Heart left ventricle (tissue), 16 donors: ENCODE measurements at regions not wholly inside any gene's neighbourhood (a gene's known extent, or its start where the extent isn't known, plus 50 kb on each side); places are given as distances from the start of the nearest gene placed in this dataset.

Experiments used
- ATAC-seq, 4 donors: fragments of 200-7000 bp; cut with Tn5 transposase; one replicate each; pipeline ENCODE4 v1.9.1; 2020 to 2022; ENCODE audit warnings: moderate library complexity in 4 of 4, mild to moderate bottlenecking in 3 of 4, moderate number of reproducible peaks in 1 of 4
- DNase-seq, 5 donors: peaks; one replicate each; pipeline ENCODE4 v3.0.0-alpha.2; 2020
- H3K27ac ChIP-seq, 12 donors: fragments of 200-600 bp; sonication (generic) in 4 of 12; one replicate each; pipeline versions ENCODE4 v1.5.0 to v1.8.0; 2016 to 2022; ENCODE audit warnings: mild to moderate bottlenecking in 2 of 12
- H3K27me3 ChIP-seq, 9 donors: fragments of 200-600 bp; sonication (generic) in 2 of 9; one replicate each; pipeline versions ENCODE4 v1.5.1 to v1.8.0; 2016 to 2022; ENCODE audit warnings: mild to moderate bottlenecking in 3 of 9
- H3K36me3 ChIP-seq, 9 donors: fragments of 200-600 bp; sonication (generic) in 2 of 9; one replicate each; pipeline versions ENCODE4 v1.5.0 to v1.8.0; 2018 to 2022; ENCODE audit warnings: mild to moderate bottlenecking in 2 of 9
- H3K4me1 ChIP-seq, 12 donors: fragments of 200-600 bp; sonication (generic) in 4 of 12; one replicate each; pipeline versions ENCODE4 v1.5.0 to v1.8.0; 2016 to 2022; ENCODE audit warnings: mild to moderate bottlenecking in 3 of 12
- H3K4me3 ChIP-seq, 12 donors: fragments of 200-600 bp; sonication (generic) in 4 of 12; one replicate each; pipeline versions ENCODE4 v1.5.0 to v1.8.0; 2017 to 2022; ENCODE audit warnings: mild to moderate bottlenecking in 9 of 12, moderate library complexity in 4 of 12
- H3K9me3 ChIP-seq, 12 donors: fragments of 200-600 bp; sonication (generic) in 4 of 12; one replicate each; pipeline versions ENCODE4 v1.5.0 to v1.8.0; 2016 to 2022; ENCODE audit warnings: mild to moderate bottlenecking in 1 of 12
- POLR2A ChIP-seq, 2 donors: fragments of 450-650 bp; IDR thresholded peaks; one replicate each; pipeline ENCODE4 v1.6.1; 2017; ENCODE audit warnings: antibody characterized with exemption in 2 of 2, mild to moderate bottlenecking in 2 of 2, moderate library complexity in 2 of 2
- WGBS, 4 donors: extraction: QIAGEN DNeasy Blood & Tissue Kit in 2 of 4; methylation state at CpG; one replicate each; pipeline versions ENCODE4 v1.1.5 to v1.1.7; 2013 to 2018; 5-methylcytosine and 5-hydroxymethylcytosine counted together
- intact Hi-C, 10 donors: fragments of 100-400 bp; cut with DNase I; formaldehyde crosslinking; loops; one replicate each; pipeline versions ENCODE4 v1.11.1 to v1.14.2; 2022
- TF ChIP-seq, protein P1 (sequence below), 12 donors: fragments of 200-600 bp; sonication (generic) in 4 of 12; IDR thresholded peaks; one replicate each; pipeline versions ENCODE4 v1.5.0 to v1.8.0; 2018 to 2022; ENCODE audit warnings: antibody characterized with exemption in 12 of 12, mild to moderate bottlenecking in 5 of 12
- donor health status: ischemic (EF 13 %, LVEDD 7.1; RV severe dilation, severe dysfunction).
- donor health status: healthy with polysubstance abuse.
- donor health status: DM: no; HTN: yes; CAD: no.
- donor health status: DM: no; HTN: no; CAD: no.
- donor health status: ischemic (EF 25% LVEDD 6.9; RV normal size, moderate dysfunction).
- donor health status: ischemic (EF 25% LVEDD 5.7; RV mildly dilated, moderate dysfunction).
- donor health status: healthy.
- donor health status: DM: yes; HTN: yes; CAD: no.
- donor health status: ischemic (EF 35%, LVEDD 5.7; RV mildly dilated, moderate dysfunction).
- donor health status: nonischemic (EF 11% LVEDD 7.7; RV severe dilation, severe dysfunction).
- donor health status: DM: yes; HTN: yes; CAD: no.
- donor health status: PGD.
- donor health status: ischemic (EF 29% LVEDD 5.4; RV normal size, mild dysfunction).
- donor health status: nonischemic (EF 23%, LVEDD 6.1; RV moderate dilation, normal function).

DNA sequence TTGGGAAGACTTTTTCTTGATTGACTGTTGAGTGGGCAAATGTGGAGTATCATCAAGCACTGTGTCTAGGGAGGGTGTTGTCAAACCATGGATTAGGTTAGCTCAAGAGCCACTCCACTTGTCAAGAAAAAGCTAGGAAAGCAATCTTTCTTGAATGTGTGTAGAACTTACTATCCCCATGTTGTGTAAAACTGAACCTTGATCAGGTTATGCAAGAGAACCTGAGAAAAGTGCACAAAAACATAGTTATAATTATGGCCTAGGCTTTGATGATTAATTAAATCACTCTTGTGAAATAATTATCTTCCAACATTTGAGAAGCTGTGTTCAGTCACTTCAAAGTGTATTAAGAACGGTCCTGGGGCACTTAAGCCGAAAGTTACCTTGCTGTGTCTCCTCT lies 238.2 kb upstream of the OBI1 start:
- H3K27me3 ChIP-seq = no peaks in the 10 kb centered on the region
- ATAC-seq = no peak
- H3K4me1 ChIP-seq = no peaks in the 10 kb centered on the region
- H3K36me3 ChIP-seq = no peaks in the 10 kb centered on the region
- TF ChIP-seq, protein P1, sequence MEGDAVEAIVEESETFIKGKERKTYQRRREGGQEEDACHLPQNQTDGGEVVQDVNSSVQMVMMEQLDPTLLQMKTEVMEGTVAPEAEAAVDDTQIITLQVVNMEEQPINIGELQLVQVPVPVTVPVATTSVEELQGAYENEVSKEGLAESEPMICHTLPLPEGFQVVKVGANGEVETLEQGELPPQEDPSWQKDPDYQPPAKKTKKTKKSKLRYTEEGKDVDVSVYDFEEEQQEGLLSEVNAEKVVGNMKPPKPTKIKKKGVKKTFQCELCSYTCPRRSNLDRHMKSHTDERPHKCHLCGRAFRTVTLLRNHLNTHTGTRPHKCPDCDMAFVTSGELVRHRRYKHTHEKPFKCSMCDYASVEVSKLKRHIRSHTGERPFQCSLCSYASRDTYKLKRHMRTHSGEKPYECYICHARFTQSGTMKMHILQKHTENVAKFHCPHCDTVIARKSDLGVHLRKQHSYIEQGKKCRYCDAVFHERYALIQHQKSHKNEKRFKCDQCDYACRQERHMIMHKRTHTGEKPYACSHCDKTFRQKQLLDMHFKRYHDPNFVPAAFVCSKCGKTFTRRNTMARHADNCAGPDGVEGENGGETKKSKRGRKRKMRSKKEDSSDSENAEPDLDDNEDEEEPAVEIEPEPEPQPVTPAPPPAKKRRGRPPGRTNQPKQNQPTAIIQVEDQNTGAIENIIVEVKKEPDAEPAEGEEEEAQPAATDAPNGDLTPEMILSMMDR (IDR thresholded peaks at IDR 0.05) = no peak
- TF ChIP-seq POLR2A (IDR thresholded peaks at IDR 0.05) = no peak
- peaks cover 0 to 5% (median 0%) of the 10 kb centered on the region in 12 donors for H3K9me3 ChIP-seq
- H3K27ac ChIP-seq = no peak overlapping the region
- 39 to 46% (median 43%) methylated on average over 2 of the region's 2 CpGs for WGBS, 4 donors
- no peak overlapping the region for H3K4me3 ChIP-seq
- no peak for DNase-seq
- intact Hi-C loops = no loop called here

DNA sequence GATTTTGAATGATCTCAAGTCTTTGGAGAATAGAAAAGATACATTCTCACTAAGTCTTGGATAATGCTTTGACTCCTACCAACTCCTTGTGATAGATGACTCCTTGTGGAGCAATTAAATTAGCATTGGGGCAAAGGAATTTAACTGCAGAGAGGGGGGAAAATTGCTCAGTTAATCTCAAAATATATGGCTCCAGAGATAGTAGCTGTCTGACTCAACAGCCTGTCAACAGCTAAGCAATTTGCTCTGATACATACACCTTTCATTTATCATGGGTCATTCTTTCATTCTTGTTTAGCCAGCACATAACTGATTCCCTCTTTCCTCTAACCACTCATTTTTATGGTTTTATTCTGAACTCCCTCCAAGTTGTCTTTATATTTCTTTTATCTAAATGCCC lies 225.6 kb upstream of the OBI1 start:
- H3K4me1 ChIP-seq = no peaks in the 10 kb centered on the region
- H3K4me3 ChIP-seq = no peak overlapping the region
- no peaks in the 10 kb centered on the region for H3K36me3 ChIP-seq
- peaks cover 0 to 5% (median 0%) of the 10 kb centered on the region in 9 donors for H3K27me3 ChIP-seq
- DNase-seq (no peak), ATAC-seq (no peak)
- no peaks in the 10 kb centered on the region for H3K9me3 ChIP-seq
- intact Hi-C loops = no loop called here
- TF ChIP-seq, protein P1 (IDR thresholded peaks at IDR 0.05) = no peak
- TF ChIP-seq POLR2A (IDR thresholded peaks at IDR 0.05) = no peak
- no peak overlapping the region for H3K27ac ChIP-seq

DNA sequence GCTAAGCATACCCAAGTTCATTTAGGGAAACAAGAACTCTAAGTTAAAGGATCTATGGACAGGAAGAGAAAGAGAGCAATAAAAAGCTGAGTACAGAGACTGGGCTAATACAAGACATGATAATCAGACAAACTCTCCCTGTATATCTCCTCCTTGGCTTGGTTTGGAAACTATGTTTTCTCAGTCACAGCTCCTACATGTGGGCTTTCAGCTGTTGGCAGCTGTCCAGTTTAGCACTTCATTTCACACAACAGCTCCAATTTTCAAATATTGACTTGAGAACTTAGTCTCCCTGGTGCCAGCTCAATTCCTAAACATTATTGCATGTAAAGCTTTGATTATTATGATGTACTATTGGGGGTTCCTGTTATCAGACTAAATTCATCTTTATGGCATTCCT lies 222.8 kb upstream of the OBI1 start:
- peaks cover 0 to 5% (median 0%) of the 10 kb centered on the region in 9 donors for H3K27me3 ChIP-seq
- no peak overlapping the region for H3K4me3 ChIP-seq
- no peaks in the 10 kb centered on the region for H3K4me1 ChIP-seq
- intact Hi-C loops = no loop called here
- no peak for TF ChIP-seq POLR2A (IDR thresholded peaks at IDR 0.05)
- DNase-seq = no peak
- H3K27ac ChIP-seq = no peak overlapping the region
- ATAC-seq = no peak
- no peaks in the 10 kb centered on the region for H3K36me3 ChIP-seq
- peaks cover 0 to 8% (median 0%) of the 10 kb centered on the region in 12 donors for H3K9me3 ChIP-seq

DNA sequence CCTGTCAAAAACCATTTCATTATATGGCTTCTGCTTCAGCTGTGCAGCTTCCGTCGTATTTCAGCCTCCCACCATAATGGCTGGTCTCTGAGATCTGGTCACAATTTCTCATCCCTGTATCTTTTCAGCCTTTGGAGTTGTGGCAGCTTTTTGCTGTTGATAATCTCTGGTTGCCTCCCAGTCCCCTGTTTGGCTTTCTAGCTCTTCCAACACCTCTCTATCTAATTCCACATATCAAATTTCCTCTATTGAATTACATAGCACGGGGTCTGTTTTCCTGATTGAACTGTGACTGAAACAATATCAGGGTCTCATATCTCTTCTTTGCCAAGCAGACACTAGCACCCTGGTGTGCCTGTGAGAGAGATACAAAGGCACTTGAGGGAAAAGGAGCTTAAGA lies 222.1 kb upstream of the OBI1 start:
- no peak for ATAC-seq
- H3K9me3 ChIP-seq = peaks cover 0 to 8% (median 0%) of the 10 kb centered on the region in 12 donors
- H3K27ac ChIP-seq = no peak overlapping the region
- 17 to 34% (median 20%) methylated on average over 3 of the region's 3 CpGs for WGBS, 4 donors
- no peak overlapping the region for H3K4me3 ChIP-seq
- no peak for TF ChIP-seq POLR2A (IDR thresholded peaks at IDR 0.05)
- TF ChIP-seq, protein P1 (IDR thresholded peaks at IDR 0.05) = no peak
- peaks cover 0 to 5% (median 0%) of the 10 kb centered on the region in 9 donors for H3K27me3 ChIP-seq
- no peak for DNase-seq
- intact Hi-C loops = no loop called here
- H3K4me1 ChIP-seq = no peaks in the 10 kb centered on the region
- no peaks in the 10 kb centered on the region for H3K36me3 ChIP-seq

DNA sequence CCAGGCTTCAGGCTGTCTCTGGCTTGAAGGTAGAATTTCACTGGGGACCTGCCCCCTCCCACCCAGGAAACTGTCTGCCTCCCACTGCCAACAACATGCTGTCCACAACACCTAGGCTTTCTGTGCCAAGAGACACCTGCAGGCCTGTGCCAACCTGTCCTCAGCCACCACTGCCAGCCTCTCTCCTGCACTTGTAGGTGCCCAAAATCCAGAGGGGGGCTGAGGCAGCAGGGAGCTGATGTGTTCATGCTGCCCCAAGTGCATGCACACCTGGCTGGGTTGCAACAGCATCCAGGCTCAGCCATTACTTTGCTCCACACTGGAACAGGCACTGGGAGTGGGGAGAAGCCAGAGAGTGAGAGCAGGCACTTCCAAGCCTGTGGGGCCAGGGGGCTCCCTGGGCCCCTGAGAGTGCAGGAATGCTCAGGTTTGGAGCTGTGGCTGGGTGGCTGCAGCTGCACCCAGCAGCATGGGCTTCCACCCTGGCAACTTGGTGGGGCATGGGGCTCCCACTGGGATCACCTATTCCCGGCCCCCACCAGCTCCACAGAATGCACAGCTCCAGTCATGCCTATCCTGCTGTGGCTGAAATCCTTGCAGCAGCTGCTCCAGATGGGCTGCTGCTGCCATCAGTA lies 218.1 kb upstream of the OBI1 start:
- no peak for DNase-seq
- WGBS, 4 donors = 71 to 100% (median 76%) methylated on average over 1 of the region's 1 CpG

More for the DNA sequence above, 218.1 kb upstream of the OBI1 start:
- H3K4me1 ChIP-seq = no peaks in the 10 kb centered on the region
- no peaks in the 10 kb centered on the region for H3K27me3 ChIP-seq
- H3K9me3 ChIP-seq = peaks cover 0 to 8% (median 0%) of the 10 kb centered on the region in 12 donors
- H3K4me3 ChIP-seq = no peak overlapping the region
- intact Hi-C loops = no loop called here
- no peaks in the 10 kb centered on the region for H3K36me3 ChIP-seq
- TF ChIP-seq, protein P1 (IDR thresholded peaks at IDR 0.05) = no peak
- TF ChIP-seq POLR2A (IDR thresholded peaks at IDR 0.05) = no peak
- ATAC-seq = no peak
- H3K27ac ChIP-seq = no peak overlapping the region
